ENCODE measurements at regions not wholly inside any gene's neighbourhood (a gene's known extent, or its start where the extent isn't known, plus 50 kb on each side); places are given as distances from the start of the nearest gene placed in this dataset.

DNA sequence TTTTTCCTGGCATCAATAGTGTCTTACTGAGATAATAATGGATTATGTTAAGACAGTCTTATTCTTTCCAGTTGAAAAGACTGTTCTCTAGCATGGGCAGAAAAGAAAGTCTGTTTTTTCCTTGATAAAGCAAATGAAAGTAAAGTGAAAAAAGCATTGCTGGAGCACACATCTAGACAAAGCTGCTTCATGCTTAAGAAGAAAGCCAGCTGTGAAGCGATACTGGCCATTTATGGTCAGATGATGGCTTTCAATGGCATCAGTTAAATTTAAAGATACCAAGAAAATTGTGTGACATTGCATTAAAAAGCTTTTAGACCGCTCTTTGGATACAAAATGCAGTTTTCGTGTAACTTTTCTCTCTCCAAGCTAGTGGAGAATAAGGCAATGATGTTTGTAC lies 242.1 kb upstream of the TRAM1L1 start:
- no peak for DNase-seq

DNA sequence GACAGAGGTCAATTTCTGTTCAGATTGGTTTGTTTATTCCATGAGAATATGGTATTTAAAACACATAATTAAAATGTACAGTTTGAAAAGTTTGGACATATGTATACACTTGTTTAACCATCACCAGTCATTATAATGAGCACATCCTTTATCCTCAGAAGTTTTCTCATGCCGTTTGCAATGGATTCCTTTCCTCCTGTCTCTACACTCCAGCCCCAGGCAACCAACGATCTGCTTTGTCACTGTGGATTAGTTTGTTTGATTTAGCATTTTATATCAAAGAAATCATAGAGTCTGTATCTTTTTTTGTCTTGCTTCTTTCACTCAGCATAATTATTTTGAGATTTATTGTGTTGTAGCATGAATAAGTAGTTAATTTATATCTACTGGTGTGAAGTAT lies 243.0 kb upstream of the TRAM1L1 start:
- no peak for DNase-seq

DNA sequence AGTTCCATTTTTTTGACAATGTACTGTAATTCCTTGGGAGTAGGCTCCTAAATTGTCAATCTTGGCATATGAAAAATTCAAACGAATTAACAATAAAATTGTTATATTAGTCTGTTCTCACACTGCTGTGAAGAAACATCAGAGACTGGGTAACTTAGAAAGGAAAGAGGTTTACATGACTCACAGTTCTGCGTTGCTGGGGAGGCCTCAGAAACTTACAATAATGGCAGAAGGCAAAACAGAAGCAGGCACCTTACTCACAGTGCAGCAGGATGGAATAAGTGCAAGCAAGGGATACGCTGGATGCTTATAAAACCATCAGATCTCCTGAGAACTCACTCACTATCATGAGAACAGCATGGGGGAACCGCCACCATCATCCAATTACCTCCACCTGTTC lies 246.4 kb upstream of the TRAM1L1 start:
- no peak for DNase-seq

DNA sequence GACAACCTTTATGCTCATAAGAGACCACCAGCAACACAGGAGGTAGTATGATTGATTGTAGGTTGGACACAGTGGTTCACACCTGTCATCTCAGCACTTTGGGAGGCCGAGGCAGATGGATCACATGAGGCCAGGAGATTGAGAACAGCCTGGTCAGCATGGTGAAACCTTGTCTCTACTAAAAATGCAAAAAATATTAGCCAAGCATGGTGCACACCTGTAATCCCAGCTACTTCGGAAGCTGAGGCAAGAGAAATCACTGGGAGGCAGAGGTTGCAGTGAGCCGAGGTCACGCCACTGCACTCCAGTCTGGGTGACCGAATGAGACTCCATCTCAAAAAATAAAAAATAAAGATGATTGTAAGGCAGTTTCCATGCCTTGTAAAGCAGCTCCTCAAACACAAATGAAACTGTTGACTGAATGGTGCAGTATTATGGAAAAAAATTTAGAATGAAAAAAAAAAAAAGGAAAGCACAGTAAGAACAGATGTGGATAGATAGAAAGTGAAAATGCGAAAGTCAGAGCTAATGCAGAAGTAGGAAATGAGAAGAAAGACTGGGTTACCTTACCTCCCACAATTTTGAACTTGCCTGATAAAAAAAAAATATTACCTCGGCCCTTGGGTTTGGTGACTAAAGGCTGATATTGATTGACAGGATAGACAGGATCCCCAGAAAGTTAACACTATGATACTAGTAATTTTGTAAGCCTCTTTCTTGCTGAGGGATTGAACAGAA lies 249.2 kb upstream of the TRAM1L1 start:
- no peak for DNase-seq

DNA sequence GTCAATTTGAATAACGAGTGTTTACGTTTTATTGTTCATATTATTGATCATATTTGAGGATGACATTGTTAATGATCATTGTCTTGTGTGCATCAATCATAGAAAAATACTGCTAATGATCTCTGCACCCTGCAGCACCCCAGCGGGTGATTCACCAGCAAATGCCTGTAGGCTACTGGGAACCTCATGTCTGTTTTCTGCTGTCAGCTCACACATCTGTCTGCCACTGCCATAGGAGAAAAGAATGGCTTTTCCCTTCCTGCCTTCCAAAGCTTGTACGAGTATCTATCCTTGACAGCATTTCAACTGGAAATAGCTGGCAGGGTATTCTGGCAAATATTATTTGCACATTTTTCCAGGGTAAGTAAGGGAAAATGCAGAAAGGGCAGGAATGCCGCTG lies 272.1 kb upstream of the TRAM1L1 start:
- DNase-seq, result no peak

DNA sequence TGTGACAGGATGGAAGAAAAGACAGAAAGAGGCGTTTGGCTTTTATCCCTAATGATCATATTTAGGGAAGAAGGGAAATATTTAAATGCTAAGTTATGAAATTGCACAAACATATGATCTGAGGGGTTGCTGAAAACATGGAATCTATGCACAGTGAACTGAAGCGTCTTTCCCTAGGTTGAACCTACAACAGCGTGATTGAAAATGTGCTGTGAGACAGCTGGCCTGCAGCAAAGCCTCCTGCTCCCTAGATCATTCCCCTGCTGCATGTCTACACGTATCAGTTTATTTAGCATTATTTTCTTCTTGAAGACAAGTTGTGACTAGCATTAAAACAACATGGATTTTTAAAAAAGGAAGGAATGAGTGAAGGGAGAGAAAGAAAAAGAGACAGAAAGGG lies 272.5 kb upstream of the TRAM1L1 start:
- no peak for DNase-seq

DNA sequence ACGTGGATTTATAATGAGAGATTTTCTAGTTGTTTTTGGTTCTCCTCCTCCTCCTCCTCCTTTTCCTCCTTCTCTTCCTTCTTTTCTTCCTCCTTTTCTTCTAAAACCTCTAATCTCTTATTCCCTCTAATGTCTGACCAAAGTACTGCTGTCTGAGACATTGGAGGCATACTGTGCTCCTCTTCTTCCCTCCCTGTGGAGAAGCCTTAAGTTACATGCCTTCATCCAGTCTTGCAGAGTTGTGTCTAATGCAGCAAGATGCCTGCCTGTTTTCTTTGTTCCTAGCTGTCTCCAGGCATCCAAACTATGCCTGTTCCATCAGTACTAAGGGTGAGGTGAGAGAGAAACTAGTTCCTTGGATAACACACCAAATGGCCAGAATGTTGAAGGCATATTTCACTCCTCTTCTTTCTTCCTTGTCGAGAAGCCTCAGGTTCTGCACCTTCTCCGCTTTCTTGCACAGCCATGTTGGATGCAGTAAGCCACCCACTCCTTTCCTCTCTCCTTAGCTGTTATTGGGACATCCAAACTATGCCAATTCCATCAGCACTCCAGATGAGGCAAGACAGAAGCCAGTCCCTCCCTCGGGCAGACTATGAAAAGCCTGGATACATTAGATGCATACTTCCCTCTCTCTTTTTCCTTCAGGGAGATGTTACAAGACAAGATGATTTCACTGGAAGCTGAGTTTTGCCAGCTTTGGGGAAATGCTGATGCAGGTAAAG lies 285.7 kb upstream of the TRAM1L1 start:
- no peak for DNase-seq

DNA sequence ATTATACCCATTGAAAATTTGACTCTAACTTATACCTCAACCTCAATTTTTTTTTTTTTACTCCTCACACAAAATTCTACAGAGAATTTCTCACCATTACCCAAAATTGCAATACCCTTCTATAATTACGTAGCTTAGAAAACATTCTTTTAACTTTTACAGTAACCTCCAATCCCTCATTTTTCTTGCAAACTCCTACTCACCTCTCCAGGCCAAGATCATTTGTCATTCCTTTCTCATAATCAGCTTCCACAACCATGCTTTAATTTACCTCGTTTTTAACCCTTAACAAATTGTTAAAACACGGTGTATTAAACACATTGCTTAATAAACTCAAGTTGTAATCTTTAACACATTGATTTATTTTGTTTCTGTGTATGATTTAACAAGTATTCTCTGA lies 289.7 kb upstream of the TRAM1L1 start:
- no peak for DNase-seq

DNA sequence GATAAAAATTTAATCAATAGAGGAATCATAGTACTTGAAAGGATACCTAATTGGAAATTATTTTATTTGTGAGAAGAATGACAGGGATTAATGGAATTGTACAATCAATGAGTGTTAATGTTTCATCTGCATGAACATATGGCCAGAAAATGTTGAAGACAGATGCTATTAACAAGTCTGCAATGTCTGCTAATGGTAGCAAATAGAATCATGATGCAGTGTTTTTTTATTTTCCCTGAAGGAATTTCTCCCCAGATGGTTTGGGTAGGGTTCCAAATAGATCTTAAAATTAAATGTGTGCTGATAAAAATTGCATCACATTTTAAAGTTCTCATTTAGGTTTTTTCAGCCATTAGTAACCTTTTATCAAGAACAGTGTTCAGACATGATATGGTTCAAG lies 291.3 kb upstream of the TRAM1L1 start:
- no peak for DNase-seq

DNA sequence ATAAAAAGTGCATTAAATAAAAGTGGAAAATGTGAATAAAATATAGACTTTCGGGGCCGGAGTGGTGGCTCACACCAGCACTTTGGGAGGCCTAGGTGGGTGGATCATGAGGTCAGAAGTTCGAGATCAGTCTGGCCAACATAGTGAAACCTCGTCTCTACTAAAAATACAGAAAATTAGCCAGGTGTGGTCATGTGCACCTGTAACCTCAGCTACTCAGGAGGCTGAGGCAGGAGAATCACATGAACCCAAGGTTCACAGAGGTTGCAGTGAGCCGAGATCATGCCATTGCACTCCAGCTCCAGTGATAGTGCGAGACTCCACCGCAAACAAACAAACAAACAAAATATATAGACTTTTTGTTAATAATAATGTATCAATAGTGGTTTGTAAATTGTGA lies 293.6 kb upstream of the TRAM1L1 start:
- DNase-seq, result no peak

DNA sequence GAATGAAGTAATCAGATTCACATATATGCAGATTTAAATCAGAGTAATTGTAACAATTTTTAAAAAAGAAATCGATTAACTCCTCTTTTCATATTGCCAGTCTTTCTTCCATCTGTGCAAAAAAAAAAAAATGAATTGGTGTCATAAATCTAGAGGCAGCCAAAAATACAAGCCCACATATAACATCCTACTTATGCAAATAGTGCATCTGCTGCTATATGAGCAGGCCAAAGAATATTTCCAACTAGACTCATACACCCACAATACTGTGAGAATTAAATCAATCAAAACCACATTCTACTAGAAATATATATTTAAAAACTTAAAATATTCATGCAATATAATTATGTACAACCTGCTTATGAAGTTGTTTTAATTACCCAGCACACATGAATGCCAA lies 298.1 kb upstream of the TRAM1L1 start:
- DNase-seq, result no peak

DNA sequence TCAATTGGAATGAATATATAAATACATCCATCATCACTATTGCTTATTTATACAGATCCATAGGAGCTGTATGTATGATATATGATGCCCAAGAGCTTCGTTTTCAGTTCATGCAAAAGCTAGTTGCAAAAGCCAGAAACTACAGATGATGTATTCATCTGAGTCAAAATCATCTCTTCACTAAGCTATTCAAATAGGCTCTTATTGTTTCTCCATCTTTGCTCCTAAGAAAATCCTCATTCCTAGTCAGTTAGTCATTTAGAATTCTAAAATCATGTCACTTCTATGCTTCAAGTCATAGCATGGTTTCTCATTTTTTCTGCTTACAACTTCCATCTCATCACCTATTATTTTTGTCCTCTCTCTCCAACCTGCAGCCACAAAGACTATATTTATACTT lies 300.1 kb upstream of the TRAM1L1 start:
- DNase-seq, result no peak

DNA sequence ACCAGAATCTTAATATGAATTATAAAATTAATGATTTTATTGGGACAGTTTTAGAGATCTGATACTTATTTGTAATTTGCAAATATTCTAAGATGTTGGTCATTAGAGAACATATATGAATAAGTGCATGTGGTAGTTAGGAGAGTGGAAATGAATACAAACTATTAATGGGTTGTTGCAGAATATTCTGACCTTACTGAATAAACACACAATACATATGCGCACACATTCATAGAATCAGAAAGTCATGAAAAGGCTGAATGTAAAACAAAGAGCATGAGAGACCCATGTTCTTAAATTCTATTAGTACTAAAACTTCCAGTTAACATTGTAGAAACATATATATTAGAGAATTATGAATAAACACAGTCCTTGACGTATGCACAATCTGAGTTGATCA lies 301.7 kb upstream of the TRAM1L1 start:
- no peak for DNase-seq

DNA sequence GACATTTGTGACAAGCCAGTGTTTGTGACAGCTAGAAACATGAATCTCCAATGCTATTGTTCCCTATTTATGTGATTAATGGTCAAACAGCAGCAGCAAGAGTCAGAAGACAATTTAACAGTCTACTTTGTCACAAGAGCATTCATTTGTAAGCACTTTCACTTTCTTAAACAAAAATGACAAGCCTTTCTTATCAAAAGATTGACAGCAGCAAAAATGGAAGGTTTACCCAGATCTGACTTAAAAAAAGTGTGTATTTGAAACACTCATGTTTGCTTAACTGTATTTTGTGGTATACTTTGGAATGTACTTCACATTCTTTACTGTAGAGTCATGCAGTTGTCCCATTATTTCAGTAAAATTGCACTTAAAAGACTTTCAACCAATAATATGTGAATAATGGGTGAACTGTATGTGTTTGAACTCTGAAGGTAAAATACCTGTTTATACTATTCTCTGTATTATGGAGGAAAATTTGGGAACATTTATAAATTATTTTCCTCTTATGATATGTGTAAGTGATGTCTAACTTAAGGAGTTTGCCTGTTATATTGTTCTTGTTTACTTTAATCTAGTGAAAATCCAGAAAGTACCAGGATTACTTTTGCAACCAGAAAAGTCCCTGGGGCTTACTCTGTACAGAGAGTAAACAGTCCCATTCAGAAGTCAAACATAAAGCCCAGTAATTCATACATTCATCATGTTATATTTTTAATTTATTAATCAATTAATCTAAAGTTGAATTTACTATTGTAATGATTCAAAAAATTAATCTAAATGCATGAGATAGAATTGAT lies 314.9 kb upstream of the TRAM1L1 start:
- DNase-seq, result no peak

DNA sequence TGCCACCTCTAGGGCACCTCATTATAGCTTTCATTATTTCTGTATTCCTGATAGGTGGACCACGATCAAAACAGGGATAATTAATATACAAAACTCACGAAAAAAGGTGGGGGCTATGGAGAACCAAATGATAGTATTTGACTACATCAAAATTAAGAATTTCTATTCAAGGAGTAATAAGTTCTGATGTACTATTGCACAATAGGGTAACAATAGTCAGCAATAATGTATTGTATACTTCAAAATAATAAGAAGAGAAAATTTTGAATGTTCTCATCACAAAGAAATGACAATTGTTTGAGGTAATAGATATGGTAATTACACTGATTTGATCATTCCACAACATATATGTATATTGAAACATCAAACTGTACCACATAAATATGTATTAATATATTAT lies 327.3 kb upstream of the TRAM1L1 start:
- DNase-seq, result no peak

DNA sequence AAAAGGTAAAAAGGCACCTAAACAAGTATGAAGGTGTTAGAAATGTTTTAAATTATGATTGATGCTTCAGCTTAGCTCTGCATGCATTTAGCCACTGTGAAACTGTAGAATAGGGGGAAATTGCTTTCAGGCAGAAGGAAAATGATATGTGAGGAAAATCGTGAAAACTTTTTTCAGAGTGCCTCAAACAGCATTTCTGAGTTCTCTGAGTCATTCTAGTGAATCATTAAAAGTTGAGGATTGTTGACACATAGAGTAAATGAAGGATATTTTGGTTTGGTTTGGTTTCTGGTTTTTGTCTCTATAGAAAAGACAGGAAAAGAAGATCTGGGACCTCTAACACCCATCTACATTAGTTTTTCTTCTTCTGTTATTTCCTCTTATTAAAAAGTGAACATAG lies 332.5 kb upstream of the TRAM1L1 start:
- DNase-seq, result no peak

DNA sequence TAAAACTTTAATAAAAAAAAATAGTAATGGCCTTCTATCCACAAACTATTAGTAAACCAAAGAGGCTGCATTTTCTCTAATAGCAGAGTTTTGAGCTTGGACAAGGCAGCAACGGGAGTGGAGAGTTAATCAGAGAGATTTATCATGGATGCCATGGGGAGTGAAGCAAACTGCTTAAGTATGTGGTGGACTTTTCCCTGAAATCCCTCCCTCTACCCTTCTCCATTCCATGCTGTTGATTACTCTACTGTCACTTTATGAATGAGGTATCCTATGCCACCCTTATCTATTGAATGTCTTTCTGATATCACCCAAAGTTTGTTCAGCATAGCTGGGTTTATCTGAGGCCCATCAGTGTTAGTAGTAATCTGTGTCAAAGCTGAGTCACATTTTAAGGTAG lies 335.6 kb upstream of the TRAM1L1 start:
- DNase-seq, result no peak

DNA sequence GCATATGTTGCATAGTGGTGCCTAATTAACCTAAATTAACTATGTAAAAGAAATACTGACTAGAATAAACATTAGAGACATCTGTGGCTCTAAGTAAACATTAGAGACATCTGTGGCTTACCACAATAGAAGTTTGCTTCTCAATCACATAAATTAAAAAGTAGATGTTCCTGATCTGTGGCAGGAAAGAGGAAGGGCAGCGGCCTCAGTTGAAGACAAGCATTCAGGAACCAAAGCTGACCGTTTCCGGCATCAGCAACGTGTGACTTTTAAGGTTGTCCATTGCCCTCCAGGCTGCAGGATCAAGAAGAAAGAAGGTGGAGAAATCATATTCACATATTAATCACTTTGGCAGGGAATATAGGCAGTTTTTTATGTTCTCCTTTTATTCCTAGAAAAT lies 336.3 kb upstream of the TRAM1L1 start:
- no peak for DNase-seq

DNA sequence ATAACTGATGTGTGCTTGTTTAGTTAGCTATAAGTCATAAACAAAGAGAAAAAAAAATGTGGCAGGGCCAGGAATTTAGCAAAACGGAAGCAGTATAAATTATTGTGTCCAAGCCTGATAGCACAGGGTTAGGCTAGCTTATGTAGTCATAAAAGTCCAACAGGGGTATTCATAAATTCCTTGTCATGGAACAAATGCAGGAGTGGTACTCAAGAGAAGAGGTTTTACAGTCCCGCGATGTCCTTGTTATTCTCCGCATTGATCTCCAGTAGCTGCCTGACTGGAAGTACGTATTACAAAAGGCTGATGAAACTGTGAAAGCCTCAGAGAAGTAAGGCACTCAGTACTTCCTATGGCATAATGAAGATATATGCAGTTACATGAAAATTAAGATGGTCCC lies 336.9 kb upstream of the TRAM1L1 start:
- DNase-seq, result no peak

DNA sequence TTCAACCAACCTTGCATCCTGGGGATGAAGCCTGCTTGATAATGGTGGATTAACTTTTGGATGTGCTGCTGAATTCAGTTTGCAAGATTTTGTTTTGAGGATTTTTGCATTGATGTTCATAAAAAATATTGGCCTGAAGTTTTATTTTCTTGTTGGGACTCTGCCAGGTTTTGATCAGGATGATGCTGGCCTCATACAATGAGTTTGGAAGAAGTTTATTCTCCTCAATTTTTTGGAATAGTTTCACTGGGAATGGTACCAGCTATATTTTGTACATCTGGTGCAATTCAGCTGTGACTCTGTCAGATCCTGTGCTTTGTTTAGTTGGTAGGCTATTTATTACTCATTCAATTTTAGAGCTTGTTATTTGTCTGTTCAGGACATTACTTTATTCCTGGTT lies 340.3 kb upstream of the TRAM1L1 start:
- no peak for DNase-seq

DNA sequence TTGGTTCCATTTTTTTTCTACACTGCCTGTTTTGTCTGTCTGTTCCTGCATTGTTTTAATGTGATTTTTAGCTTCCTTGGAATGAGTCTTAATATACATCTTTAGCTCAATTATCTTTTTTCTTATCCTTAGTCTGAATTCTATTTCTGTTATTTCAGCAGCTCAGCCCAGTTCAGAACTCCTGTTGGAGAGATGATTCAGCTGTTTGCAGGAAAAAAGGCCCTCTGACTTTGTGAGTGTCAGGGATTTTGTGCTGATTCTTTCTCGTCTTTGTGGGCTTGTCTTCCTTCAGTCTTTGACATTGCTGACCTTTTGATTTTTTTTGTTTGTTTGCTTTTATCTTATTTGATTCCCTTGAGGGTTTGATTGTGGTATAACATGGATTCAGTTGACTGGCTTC lies 343.2 kb upstream of the TRAM1L1 start:
- no peak for DNase-seq

DNA sequence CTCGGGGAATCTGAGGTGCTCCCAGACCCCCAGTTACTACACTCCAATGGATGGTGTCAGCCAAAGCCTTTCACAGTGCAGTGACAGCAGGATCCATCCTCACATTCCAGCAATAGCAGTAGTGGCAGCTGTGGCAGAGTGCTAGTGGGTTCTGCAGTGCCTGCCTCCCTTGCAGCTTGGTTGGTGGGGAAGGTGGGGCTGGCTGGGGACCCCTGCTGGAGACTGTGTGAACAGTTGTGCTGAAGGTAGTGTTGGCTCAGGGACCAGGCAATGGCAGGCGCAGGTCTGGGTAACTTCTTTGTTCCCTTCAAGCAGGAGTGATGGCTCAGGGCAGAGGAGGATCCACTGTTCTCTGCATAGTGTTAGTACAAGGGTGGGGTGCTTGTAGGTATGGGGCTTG lies 343.7 kb upstream of the TRAM1L1 start:
- no peak for DNase-seq

DNA sequence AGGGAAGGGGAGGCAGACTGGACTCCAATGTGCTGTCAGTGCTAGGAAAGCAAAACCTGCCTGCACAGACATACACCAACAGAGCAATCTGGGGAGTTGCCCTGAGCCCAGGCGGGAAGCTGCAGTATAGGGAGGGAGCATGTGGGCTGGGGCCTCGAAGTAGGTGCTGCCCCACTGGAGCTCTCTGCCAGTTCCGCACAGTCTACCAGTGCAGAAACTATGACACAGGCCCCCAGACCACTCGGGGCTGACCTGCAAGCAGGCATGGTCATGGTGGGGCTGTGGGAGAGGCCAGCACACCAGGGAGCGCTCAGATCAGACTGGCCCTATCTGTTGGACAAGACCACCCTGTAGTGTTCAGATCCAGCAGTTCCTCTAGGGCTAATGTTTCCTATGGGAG lies 344.1 kb upstream of the TRAM1L1 start:
- DNase-seq, result no peak

DNA sequence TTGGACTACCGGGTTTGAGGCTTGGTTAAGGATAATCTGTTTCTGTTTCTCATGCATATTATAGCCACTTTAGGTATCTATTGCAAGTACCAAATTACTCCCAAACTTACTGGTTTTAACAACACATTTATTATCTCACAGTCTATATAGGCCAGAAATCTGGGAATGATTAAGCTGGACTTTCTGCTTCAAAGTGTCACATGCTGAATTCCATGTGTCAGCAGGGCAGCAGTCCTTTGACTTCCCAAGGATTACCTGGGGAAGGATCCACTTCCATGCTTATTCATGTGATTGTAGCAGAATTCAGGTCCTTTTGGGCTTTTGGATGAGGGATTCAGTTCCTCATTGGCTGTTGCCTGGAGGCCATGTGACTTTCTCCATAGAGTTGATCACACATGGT lies 349.0 kb upstream of the TRAM1L1 start:
- no peak for DNase-seq

Data from NCI-H526 (cell line).